ENCODE measurements at regions not wholly inside any gene's neighbourhood (a gene's known extent, or its start where the extent isn't known, plus 50 kb on each side); places are given as distances from the start of the nearest gene placed in this dataset.
"Not testable (repeated sequence)": the region's sequence is repeated elsewhere in the genome, so short reads cannot be mapped to it uniquely, and the experiment has no call there.

GRCh38 chr7:115635876-115636275 lies 394.7 kb downstream of the TFEC start:
- DNase-seq = no peak

GRCh38 chr7:115635376-115635775 lies 395.2 kb downstream of the TFEC start:
- DNase-seq = no peak

GRCh38 chr7:115634633-115635032 lies 395.9 kb downstream of the TFEC start:
- DNase-seq = no peak

DNA sequence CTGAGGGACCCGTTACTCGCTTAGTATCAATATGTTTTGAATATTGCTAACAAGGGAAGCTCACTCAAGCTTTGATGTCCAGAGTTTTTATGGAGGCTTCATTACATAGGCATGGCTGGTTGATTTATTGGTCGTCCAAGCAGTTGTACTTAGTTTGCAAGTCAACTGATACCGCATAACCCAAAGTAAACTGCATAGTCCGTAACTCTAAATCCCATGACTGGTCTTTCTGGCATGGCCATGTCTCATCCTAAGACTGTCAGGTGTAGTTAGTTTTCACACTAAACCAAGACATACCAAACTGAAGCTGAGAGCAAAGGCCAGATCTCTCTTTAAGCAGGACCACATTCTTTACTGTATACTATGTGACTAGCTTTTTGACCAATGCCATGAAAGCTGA lies 397.9 kb downstream of the TFEC start:
- DNase-seq = no peak

- DNase-seq = no peak
These were observed 398.8 kb downstream of the TFEC start for GRCh38 chr7:115631782-115632181.

GRCh38 chr7:115630049-115630448 lies 400.5 kb downstream of the TFEC start:
- no peak for DNase-seq

- no peak for DNase-seq
These were observed 411.9 kb downstream of the TFEC start for GRCh38 chr7:115618676-115619075.

DNA sequence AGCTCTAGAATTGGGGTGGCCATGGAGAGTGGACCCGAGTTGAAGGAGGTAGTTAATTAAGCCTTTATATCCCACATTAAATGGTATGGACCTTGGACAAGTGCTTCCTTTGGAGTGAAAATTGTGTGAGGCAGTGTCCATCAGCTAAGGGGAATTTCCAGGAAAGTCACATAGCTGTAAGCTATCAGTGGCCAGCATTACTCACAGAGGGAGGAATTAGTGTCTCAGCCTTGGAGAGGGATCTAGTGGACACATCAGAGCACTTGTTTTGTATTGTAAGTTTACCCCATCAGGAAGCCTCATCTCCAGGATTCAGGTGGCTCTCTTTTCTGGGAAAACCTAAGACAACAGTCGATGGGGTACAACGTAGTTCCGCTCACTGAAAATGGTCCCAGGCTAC lies 416.7 kb downstream of the TFEC start:
- DNase-seq = no peak

DNA sequence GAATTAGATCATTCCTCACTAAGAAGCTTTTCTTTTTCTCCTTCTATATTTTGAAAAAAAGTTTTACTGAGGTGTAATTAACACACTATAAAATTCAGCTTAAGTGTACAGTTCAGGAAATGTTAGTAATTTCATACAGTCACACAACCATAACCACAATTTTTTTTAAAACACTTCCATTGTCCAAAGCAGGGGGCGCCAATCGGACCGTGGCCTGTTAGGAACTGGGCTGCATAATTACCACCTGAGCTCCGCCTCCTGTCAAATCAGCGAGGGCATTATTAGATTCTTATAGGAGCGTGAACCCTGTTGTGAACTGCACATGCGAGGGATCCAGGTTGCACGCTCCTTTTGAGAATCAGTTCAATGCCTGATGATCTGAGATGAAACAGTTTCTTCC lies 427.1 kb downstream of the TFEC start:
- no peak for DNase-seq

GRCh38 chr7:115600207-115600606 lies 430.4 kb downstream of the TFEC start:
- no peak for DNase-seq

- DNase-seq = not testable (repeated sequence)
These were observed 431.4 kb downstream of the TFEC start for GRCh38 chr7:115599184-115599583.

DNA sequence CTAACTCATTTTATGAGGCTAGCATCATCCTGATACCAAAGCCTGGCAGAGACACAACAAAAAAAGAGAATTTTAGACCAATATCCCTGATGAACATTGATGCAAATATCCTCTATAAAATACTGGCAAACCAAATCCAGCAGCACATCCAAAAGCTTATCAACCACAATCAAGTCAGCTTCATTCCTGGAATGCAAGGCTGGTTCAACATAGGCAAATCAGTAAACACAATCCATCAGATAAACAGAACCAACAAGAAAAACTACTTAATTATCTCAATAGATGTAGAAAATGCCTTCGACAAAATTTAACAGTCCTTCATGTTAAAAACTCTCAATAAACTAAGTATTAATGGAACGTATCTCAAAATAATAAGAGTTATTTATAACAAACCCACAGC lies 433.3 kb downstream of the TFEC start:
- not testable (repeated sequence) for DNase-seq

DNA sequence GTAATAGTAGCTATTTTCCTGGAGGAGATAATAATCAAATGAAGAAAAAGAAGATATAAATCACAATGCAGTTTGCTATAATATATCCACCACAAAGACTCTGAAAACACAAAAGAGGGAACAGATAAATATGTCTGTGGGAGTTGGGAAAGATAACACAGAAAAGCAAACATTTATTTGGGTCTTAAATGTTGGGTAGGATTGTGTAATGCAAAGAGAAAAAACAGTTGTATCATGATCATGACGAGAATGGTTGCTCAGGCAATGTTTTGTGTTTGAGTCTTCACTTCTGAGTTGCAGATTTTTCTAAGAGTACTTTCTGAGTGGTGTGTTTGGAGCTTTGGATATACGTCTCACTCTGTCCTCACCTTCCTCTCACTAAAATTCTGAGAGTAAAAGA lies 437.5 kb downstream of the TFEC start:
- DNase-seq = no peak

- no peak for DNase-seq
These were observed 445.4 kb downstream of the TFEC start for GRCh38 chr7:115585015-115585718.

- DNase-seq = no peak
These were observed 447.6 kb downstream of the TFEC start for GRCh38 chr7:115582956-115583355.

GRCh38 chr7:115578576-115578975 lies 452.0 kb downstream of the TFEC start:
- no peak for DNase-seq

DNA sequence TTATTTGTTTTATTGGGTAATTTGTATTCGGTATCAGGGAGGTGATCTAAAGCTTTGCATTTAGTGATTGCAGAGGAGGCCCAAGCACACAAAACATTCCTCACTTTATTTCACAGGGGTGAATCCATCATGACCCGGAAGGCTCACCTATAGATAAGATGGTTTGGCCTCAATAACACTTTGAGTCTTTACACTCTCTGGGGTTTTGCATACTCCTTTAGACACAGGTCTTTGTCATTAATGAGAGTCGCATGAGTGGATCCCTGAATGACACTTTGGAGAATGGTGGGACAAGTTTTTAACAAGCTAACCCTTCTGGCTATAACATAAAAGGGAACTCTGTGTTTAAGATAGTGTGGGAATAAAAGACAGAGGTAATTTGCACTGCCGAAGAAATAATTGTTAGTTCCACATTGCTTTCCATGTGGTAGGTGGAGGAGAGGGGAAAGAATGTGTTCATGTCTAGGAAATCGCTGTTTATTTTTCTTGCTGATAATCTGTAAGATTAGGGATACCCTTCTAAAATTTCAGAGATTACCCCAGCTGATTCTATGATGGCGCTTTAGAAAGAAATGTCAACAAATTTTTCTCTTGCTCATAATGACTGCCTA lies 455.8 kb downstream of the TFEC start:
- no peak for DNase-seq

DNA sequence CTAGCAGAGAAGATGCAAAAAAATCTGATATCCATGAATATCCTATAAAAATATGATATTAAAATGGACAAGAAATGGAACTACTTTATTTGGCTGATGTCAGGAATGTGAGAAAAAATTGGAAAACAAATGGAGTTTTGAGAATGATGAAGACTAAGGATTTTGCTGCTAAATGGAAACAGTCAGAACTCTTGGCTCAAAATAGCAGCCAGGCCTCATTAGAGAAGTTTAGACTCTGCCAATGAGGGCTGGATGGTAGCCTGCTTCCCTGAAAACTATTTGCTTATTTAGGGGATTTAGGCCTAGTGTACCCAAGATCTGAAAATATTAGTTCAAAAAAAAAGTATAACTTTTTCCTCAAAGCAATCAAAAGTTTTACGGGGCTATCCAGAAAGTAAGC lies 458.5 kb downstream of the TFEC start:
- no peak for DNase-seq

DNA sequence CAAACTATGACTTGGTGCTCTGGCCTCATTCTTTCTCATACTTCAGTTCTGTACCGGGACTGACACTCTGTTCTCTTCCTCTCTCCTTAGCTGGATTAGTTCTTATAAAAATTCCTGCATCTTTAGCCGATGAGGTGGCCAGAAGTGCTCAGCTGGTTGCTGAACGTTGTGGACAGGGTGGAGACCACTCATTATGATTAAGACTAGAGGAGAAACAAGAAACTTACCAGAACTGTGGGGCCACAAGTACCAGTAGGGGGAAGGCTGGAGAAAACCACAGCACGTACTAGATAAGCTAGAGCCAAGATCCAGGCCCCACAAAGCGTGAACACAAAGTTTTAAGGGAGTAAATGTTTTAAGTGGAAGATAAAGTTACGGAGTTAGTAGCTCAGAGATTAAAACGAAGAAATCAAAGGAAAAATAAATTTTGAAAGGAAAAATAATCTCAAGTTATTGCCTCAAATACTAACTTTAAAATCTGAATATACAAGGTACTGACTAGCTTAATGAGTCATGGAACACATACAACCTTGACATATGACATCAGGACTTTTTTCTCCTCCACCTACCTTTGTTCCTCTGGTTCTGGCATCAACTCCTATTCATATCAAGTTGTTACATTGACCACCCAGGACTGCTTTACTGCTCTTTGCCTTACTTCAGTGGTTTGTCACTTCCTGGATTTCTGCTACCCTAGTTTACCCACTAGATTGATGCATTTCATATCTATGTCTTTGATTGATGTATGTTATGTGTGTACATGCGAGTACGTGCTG lies 469.0 kb downstream of the TFEC start:
- DNase-seq = no peak

- no peak for DNase-seq
These were observed 470.7 kb downstream of the TFEC start for GRCh38 chr7:115559877-115560276.

- no peak for DNase-seq
These were observed 472.4 kb downstream of the TFEC start for GRCh38 chr7:115558161-115558560.

- not testable (repeated sequence) for DNase-seq
These were observed 473.3 kb downstream of the TFEC start for GRCh38 chr7:115557296-115557695.

DNA sequence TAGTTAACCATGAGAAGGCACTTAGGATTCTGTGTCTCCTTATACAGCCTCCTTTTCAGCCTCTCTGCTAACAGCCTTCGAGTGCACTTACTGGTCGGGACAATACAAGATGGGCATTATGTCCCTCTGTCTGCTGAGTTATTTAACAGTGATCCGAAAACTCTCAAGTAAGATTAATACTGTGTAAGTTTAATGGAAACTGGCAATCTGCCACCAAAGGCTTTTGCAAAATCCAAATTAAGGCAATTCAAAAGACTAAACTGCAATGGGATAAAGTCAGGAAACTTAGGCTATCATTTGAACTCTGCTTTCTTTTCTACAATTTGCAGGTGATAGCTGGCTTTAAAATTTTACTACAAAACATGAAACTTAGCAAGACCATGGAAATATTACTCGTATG lies 477.8 kb downstream of the TFEC start:
- no peak for DNase-seq

DNA sequence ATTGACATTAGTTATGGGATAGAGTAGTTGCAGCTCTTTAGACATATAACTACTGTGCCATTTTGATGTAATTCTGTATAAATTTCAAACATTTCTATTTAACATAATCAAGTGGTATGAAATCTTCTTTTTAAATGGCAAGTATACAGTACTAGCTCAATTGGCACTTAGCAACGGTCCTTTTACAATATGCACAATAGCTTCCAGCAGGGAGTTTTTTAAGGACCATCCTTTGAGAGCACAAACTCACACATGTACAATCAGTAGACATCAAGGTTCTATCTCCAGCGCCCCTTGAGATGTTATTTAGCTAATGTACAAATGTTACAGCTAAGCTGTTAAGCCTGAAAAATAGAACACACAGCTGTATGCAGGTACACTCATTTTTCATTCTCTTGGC lies 480.7 kb downstream of the TFEC start:
- no peak for DNase-seq
